ENCODE measurements at regions not wholly inside any gene's neighbourhood (a gene's known extent, or its start where the extent isn't known, plus 50 kb on each side); places are given as distances from the start of the nearest gene placed in this dataset.

- intact Hi-C loops (cut with micrococcal nuclease) = no loop called here
- ChIA-PET POLR2A (no interaction called here), CTCF (interaction anchor here (0.8 kb wide), 1 partner anchor 16 kb away, joined by 3 read pairs; no protein-coding TSS in a partner anchor)
- DNase-seq (no peak), ATAC-seq (ENCODE audit: low read depth) (no peak)
- H3K9me3 Mint-ChIP-seq = no peaks in the 10 kb centered on the region
- H3K4me1 Mint-ChIP-seq = no peaks in the 10 kb centered on the region
- no peak overlapping the region for H3K27ac Mint-ChIP-seq
- no peak overlapping the region for H3K4me3 Mint-ChIP-seq
- H3K27me3 Mint-ChIP-seq = peaks cover 18% of the 10 kb centered on the region
- no peak for TF ChIP-seq CTCF (IDR thresholded peaks at IDR 0.05)
- no peaks in the 10 kb centered on the region for H3K36me3 Mint-ChIP-seq (ENCODE audit: low read depth)
These were observed 75.7 kb upstream of the KLHL25 start for GRCh38 chr15:85870216-85871014.

DNA sequence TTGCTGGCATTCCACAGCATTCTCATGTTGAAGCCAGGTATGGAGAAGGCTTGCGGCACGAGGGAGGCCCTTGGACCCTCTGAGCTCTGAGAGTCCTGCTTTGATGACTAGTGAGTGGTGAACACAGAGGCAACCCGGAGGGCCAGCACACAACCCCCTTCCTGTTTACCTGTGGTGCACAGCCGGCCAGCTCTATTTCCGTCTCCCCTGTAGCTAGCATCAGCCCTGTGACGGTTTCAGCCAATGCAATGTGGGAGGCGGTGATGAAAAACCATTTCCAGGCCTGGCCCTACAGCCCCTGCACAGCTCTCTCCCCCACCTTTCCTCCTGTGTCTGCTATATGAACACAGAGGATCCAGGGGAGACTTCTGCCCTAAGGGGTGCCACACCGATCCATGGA lies 76.8 kb upstream of the KLHL25 start:
- Mint-ChIP-seq H3K9me3 (no peaks in the 10 kb centered on the region), H3K4me3 (no peak overlapping the region), H3K36me3 (ENCODE audit: low read depth) (no peaks in the 10 kb centered on the region), H3K4me1 (no peaks in the 10 kb centered on the region), H3K27me3 (peaks cover 14% of the 10 kb centered on the region), H3K27ac (no peak overlapping the region)
- ChIA-PET POLR2A (no interaction called here), CTCF (no interaction called here)
- intact Hi-C loops (cut with micrococcal nuclease) = no loop called here
- ATAC-seq (ENCODE audit: low read depth) = no peak
- no peak for TF ChIP-seq CTCF (IDR thresholded peaks at IDR 0.05)
- DNase-seq = no peak

GRCh38 chr15:85872125-85872524 lies 77.4 kb upstream of the KLHL25 start:
- no peak for DNase-seq
- TF ChIP-seq CTCF (IDR thresholded peaks at IDR 0.05) = no peak
- ATAC-seq (ENCODE audit: low read depth) = no peak
- intact Hi-C loops (cut with micrococcal nuclease) = no loop called here
- Mint-ChIP-seq H3K4me1 (no peaks in the 10 kb centered on the region), H3K9me3 (no peaks in the 10 kb centered on the region), H3K27me3 (peaks cover 14% of the 10 kb centered on the region), H3K36me3 (ENCODE audit: low read depth) (no peaks in the 10 kb centered on the region), H3K4me3 (no peak overlapping the region), H3K27ac (no peak overlapping the region)
- ChIA-PET POLR2A (no interaction called here), CTCF (no interaction called here)

- no peaks in the 10 kb centered on the region for H3K36me3 Mint-ChIP-seq (ENCODE audit: low read depth)
- intact Hi-C loops (cut with micrococcal nuclease) = no loop called here
- no peaks in the 10 kb centered on the region for H3K9me3 Mint-ChIP-seq
- TF ChIP-seq CTCF (IDR thresholded peaks at IDR 0.05) = no peak
- DNase-seq (no peak), ATAC-seq (ENCODE audit: low read depth) (no peak)
- peaks cover 10% of the 10 kb centered on the region for H3K27me3 Mint-ChIP-seq
- H3K4me1 Mint-ChIP-seq = no peaks in the 10 kb centered on the region
- POLR2A ChIA-PET = no interaction called here
- no peak overlapping the region for H3K4me3 Mint-ChIP-seq
- CTCF ChIA-PET = no interaction called here
- H3K27ac Mint-ChIP-seq = no peak overlapping the region
These were observed 79.5 kb upstream of the KLHL25 start for GRCh38 chr15:85874236-85874635.

- CTCF ChIA-PET = no interaction called here
- Mint-ChIP-seq H3K27ac (no peak overlapping the region), H3K9me3 (no peaks in the 10 kb centered on the region), H3K27me3 (peaks cover 16% of the 10 kb centered on the region), H3K36me3 (ENCODE audit: low read depth) (no peaks in the 10 kb centered on the region), H3K4me1 (no peaks in the 10 kb centered on the region), H3K4me3 (no peak overlapping the region)
- ATAC-seq (ENCODE audit: low read depth) (no peak), DNase-seq (no peak)
- TF ChIP-seq CTCF (IDR thresholded peaks at IDR 0.05) = no peak
- intact Hi-C loops (cut with micrococcal nuclease) = no loop called here
- POLR2A ChIA-PET = no interaction called here
These were observed 81.0 kb upstream of the KLHL25 start for GRCh38 chr15:85875756-85876155.

Data from activated B cell treated with CpG ODN at 0.5 μM for 24 hours (primary cell).